ENCODE measurements at regions not wholly inside any gene's neighbourhood (a gene's known extent, or its start where the extent isn't known, plus 50 kb on each side); places are given as distances from the start of the nearest gene placed in this dataset.

DNA sequence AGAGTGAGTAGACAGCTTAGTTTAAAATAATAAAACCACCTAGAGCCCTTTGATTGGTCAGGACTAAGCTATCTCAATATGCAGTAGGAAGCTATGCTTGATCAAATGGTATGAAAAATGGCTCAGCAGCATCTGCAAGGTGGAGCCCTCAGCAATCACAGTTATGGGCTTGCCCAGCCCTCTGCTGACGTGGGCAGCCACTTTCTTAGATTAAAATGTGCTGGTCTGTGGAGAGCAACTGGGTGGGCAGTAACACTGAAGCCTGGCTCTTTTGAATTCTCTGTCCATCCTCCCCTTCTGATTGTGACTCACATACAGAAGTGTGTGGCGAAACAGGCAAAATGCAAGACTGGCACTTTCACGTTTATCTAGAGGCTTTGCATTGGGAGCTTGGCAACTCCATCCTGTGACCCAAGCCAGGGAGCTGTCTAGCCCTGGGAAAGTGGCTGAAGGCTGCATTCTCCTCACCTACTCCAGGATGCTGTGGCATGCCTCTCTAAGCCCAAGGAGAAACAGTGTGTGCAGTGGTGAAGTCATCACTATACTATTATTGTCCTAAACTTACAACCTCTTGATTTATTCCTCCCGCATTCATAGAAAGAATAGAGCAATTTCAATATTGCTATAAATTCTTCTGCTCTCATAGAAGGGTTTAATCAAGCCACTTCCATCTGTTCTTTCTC is 61.1 kb downstream of the MED10 start:
- TF ChIP-seq POLR2AphosphoS5 (IDR thresholded peaks at IDR 0.05) (no peak), EZH2 (IDR thresholded peaks at IDR 0.05; ENCODE audit: borderline replicate concordance, insufficient read depth, low read length, poor library complexity, severe bottlenecking) (no peak), TAF1 (IDR thresholded peaks at IDR 0.05; ENCODE audit: low read depth) (no peak), SMC3 (conservative IDR thresholded peaks at IDR 0.05; ENCODE audit: poor library complexity) (no peak), RAD21 (conservative IDR thresholded peaks at IDR 0.05) (no peak), MXI1 (conservative IDR thresholded peaks at IDR 0.05; ENCODE audit: poor library complexity, severe bottlenecking) (no peak), EP300 (conservative IDR thresholded peaks at IDR 0.05; ENCODE audit: poor library complexity, severe bottlenecking) (no peak)
- TF ChIP-seq, protein P1, sequence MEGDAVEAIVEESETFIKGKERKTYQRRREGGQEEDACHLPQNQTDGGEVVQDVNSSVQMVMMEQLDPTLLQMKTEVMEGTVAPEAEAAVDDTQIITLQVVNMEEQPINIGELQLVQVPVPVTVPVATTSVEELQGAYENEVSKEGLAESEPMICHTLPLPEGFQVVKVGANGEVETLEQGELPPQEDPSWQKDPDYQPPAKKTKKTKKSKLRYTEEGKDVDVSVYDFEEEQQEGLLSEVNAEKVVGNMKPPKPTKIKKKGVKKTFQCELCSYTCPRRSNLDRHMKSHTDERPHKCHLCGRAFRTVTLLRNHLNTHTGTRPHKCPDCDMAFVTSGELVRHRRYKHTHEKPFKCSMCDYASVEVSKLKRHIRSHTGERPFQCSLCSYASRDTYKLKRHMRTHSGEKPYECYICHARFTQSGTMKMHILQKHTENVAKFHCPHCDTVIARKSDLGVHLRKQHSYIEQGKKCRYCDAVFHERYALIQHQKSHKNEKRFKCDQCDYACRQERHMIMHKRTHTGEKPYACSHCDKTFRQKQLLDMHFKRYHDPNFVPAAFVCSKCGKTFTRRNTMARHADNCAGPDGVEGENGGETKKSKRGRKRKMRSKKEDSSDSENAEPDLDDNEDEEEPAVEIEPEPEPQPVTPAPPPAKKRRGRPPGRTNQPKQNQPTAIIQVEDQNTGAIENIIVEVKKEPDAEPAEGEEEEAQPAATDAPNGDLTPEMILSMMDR (IDR thresholded peaks at IDR 0.05; ENCODE audit: poor library complexity, severe bottlenecking), result no peak

All from neural cell (in vitro differentiated cells).